GM18909 (cell line): ENCODE measurements at regions not wholly inside any gene's neighbourhood (a gene's known extent, or its start where the extent isn't known, plus 50 kb on each side); places are given as distances from the start of the nearest gene placed in this dataset.
"Not testable (repeated sequence)": the region's sequence is repeated elsewhere in the genome, so short reads cannot be mapped to it uniquely, and the experiment has no call there.

ENCODE experiments used
- ATAC-seq: cut with Tn5 transposase; IDR thresholded peaks from one replicate; pipeline ENCODE4 v1.9.1; 2021; ENCODE audit warnings: mild to moderate bottlenecking; ENCODE audit not compliant: unreplicated experiment, poor library complexity

- no peak for ATAC-seq
Observed at GRCh38 chr1:79749607-79750006, 743.1 kb upstream of the ADGRL4 start.

- no peak for ATAC-seq
Observed at GRCh38 chr1:79745929-79746328, 739.4 kb upstream of the ADGRL4 start.

GRCh38 chr1:79744746-79745145 lies 738.2 kb upstream of the ADGRL4 start:
- no peak for ATAC-seq

GRCh38 chr1:79741720-79742421 lies 735.3 kb upstream of the ADGRL4 start:
- peak; percentile 94 for ATAC-seq

- no peak for ATAC-seq
Observed at GRCh38 chr1:79738101-79738500, 731.6 kb upstream of the ADGRL4 start.

GRCh38 chr1:79737193-79737592 lies 730.7 kb upstream of the ADGRL4 start:
- ATAC-seq: no peak

- no peak for ATAC-seq
Observed at GRCh38 chr1:79732950-79733349, 726.4 kb upstream of the ADGRL4 start.

GRCh38 chr1:79726911-79727310 lies 720.4 kb upstream of the ADGRL4 start:
- no peak for ATAC-seq

- ATAC-seq: no peak
Observed at GRCh38 chr1:79726321-79726720, 719.8 kb upstream of the ADGRL4 start.

- ATAC-seq: no peak
Observed at GRCh38 chr1:79716447-79716846, 709.9 kb upstream of the ADGRL4 start.

- no peak for ATAC-seq
Observed at GRCh38 chr1:79714664-79715063, 708.1 kb upstream of the ADGRL4 start.

- ATAC-seq: peak; percentile 93
Observed at GRCh38 chr1:79711001-79711431, 704.5 kb upstream of the ADGRL4 start.

GRCh38 chr1:79708646-79709265 lies 702.2 kb upstream of the ADGRL4 start:
- ATAC-seq: no peak

- ATAC-seq: peak; percentile 50
Observed at GRCh38 chr1:79705218-79705617, 698.7 kb upstream of the ADGRL4 start.

- ATAC-seq: no peak
Observed at GRCh38 chr1:79704067-79704466, 697.5 kb upstream of the ADGRL4 start.

GRCh38 chr1:79702336-79702999 lies 695.9 kb upstream of the ADGRL4 start:
- not testable (repeated sequence) for ATAC-seq

GRCh38 chr1:79695138-79695537 lies 688.6 kb upstream of the ADGRL4 start:
- peak; percentile 95 for ATAC-seq

- ATAC-seq: peak; percentile 69
Observed at GRCh38 chr1:79694241-79694640, 687.7 kb upstream of the ADGRL4 start.

- no peak for ATAC-seq
Observed at GRCh38 chr1:79693441-79694114, 687.0 kb upstream of the ADGRL4 start.

GRCh38 chr1:79692519-79692918 lies 686.0 kb upstream of the ADGRL4 start:
- ATAC-seq: no peak

GRCh38 chr1:79688932-79689331 lies 682.4 kb upstream of the ADGRL4 start:
- ATAC-seq: no peak
